NCI-H82 treated with DMSO at 0.1 percent for 48 hours (cell line): ENCODE measurements at regions not wholly inside any gene's neighbourhood (a gene's known extent, or its start where the extent isn't known, plus 50 kb on each side); places are given as distances from the start of the nearest gene placed in this dataset.

Experiments used
- DNase-seq: peaks from one replicate; lab custom pipeline; 2025; ENCODE audit not compliant: unreplicated experiment; lab: John Stamatoyannopoulos, UW

- no peak for DNase-seq
These were observed 215.7 kb downstream of the CDC5L start for GRCh38 chr6:44603044-44603686.

- no peak for DNase-seq
These were observed 219.0 kb downstream of the CDC5L start for GRCh38 chr6:44606504-44606903.

- DNase-seq = no peak
These were observed 219.5 kb downstream of the CDC5L start for GRCh38 chr6:44606976-44607375.

GRCh38 chr6:44608175-44608574 lies 220.7 kb downstream of the CDC5L start:
- no peak for DNase-seq

- DNase-seq = no peak
These were observed 221.6 kb downstream of the CDC5L start for GRCh38 chr6:44609051-44609612.

- DNase-seq = no peak
These were observed 226.9 kb downstream of the CDC5L start for GRCh38 chr6:44614396-44614795.

GRCh38 chr6:44615621-44616020 lies 228.1 kb downstream of the CDC5L start:
- DNase-seq = no peak

- DNase-seq = no peak
These were observed 229.9 kb downstream of the CDC5L start for GRCh38 chr6:44617416-44617815.

- no peak for DNase-seq
These were observed 230.9 kb downstream of the CDC5L start for GRCh38 chr6:44618371-44618770.

GRCh38 chr6:44620922-44621321 lies 233.4 kb downstream of the CDC5L start:
- DNase-seq = no peak

GRCh38 chr6:44621846-44622245 lies 234.3 kb downstream of the CDC5L start:
- DNase-seq = no peak

- no peak for DNase-seq
These were observed 235.0 kb downstream of the CDC5L start for GRCh38 chr6:44622555-44622954.

- no peak for DNase-seq
These were observed 235.4 kb downstream of the CDC5L start for GRCh38 chr6:44622956-44623355.

GRCh38 chr6:44624226-44624625 lies 236.7 kb downstream of the CDC5L start:
- no peak for DNase-seq

GRCh38 chr6:44624936-44625573 lies 237.5 kb downstream of the CDC5L start:
- no peak for DNase-seq

GRCh38 chr6:44625996-44626395 lies 238.5 kb downstream of the CDC5L start:
- no peak for DNase-seq

GRCh38 chr6:44626616-44627015 lies 239.1 kb downstream of the CDC5L start:
- no peak for DNase-seq

- no peak for DNase-seq
These were observed 239.8 kb downstream of the CDC5L start for GRCh38 chr6:44627091-44627882.

- no peak for DNase-seq
These were observed 240.4 kb downstream of the CDC5L start for GRCh38 chr6:44627883-44628271.

GRCh38 chr6:44628347-44628746 lies 240.8 kb downstream of the CDC5L start:
- no peak for DNase-seq

- no peak for DNase-seq
These were observed 242.1 kb downstream of the CDC5L start for GRCh38 chr6:44629636-44630035.
